IMR-90 (cell line): ENCODE measurements at regions not wholly inside any gene's neighbourhood (a gene's known extent, or its start where the extent isn't known, plus 50 kb on each side); places are given as distances from the start of the nearest gene placed in this dataset.

ENCODE experiments used
- ATAC-seq: fragments of 200-7000 bp; cut with Tn5 transposase; 2 replicates; pipeline ENCODE4 v1.9.1; 2020; ENCODE audit warnings: low read depth, mild to moderate bottlenecking, moderate library complexity
- BruUV-seq: library from RNA; stranded (reverse); fragments of 400-500 nt; replicated peaks from 2 replicates; lab custom pipeline; 2021; lab: Mats Ljungman, UMichigan
- CTCF ChIA-PET: fragments of 300-600 bp; formaldehyde crosslinking; extraction: SDS; loops from one replicate; lab custom pipeline; 2021; ENCODE audit warnings: antibody characterized with exemption; lab: Yijun Ruan, JAX
- POLR2A ChIA-PET: fragments of 300-600 bp; sonication (Branson Sonifier 250); formaldehyde crosslinking; loops from one replicate; lab custom pipeline; 2022; ENCODE audit warnings: antibody characterized with exemption; ENCODE audit not compliant: unreplicated experiment; lab: Charles Lee
- DNase-seq: peaks from one replicate; pipeline ENCODE4 v3.0.0; 2013
- H2AFZ ChIP-seq: replicated peaks from 2 replicates; pipeline ENCODE3; 2013; ENCODE audit warnings: low read length, mild to moderate bottlenecking; ENCODE audit not compliant: poor library complexity
- H2AK5ac ChIP-seq: 2 replicates; pipeline ENCODE4 v1.6.1; 2013; ENCODE audit warnings: low read depth, low read length, inconsistent platforms
- H2AK9ac ChIP-seq: replicated peaks from 2 replicates; pipeline ENCODE3; 2013; ENCODE audit warnings: mild to moderate bottlenecking, low read depth, low read length, moderate library complexity; ENCODE audit not compliant: poor library complexity
- H2BK120ac ChIP-seq: 2 replicates; pipeline ENCODE4 v1.6.1; 2013; ENCODE audit warnings: low read depth, low read length, inconsistent platforms
- H2BK15ac ChIP-seq: 3 replicates; pipeline ENCODE4 v1.6.1; 2013; ENCODE audit warnings: low read depth, low read length, inconsistent platforms
- H2BK20ac ChIP-seq: 2 replicates; pipeline ENCODE4 v1.6.1; 2013; ENCODE audit warnings: low read depth, mild to moderate bottlenecking, inconsistent platforms, low read length, moderate library complexity
- H2BK5ac ChIP-seq: 2 replicates; pipeline ENCODE4 v1.6.1; 2013; ENCODE audit warnings: mild to moderate bottlenecking, low read depth, low read length, inconsistent platforms; ENCODE audit not compliant: poor library complexity, severe bottlenecking
- H3K14ac ChIP-seq: replicated peaks from 2 replicates; pipeline ENCODE4 v1.6.1; 2013; ENCODE audit warnings: low read depth, low read length, inconsistent platforms
- H3K18ac ChIP-seq: 2 replicates; pipeline ENCODE4 v1.6.1; 2013; ENCODE audit warnings: low read depth, low read length, control low read depth
- H3K23ac ChIP-seq: 2 replicates; pipeline ENCODE4 v1.6.1; 2013; ENCODE audit warnings: low read depth, low read length, inconsistent platforms
- H3K27ac ChIP-seq: 2 replicates; pipeline ENCODE4 v1.5.1; 2013; ENCODE audit warnings: mild to moderate bottlenecking, control low read depth, low read length; ENCODE audit not compliant: insufficient read depth
- H3K27me3 ChIP-seq: 2 replicates; pipeline ENCODE4 v1.6.1; 2013; ENCODE audit warnings: low read length; ENCODE audit not compliant: control insufficient read depth, insufficient read depth
- H3K36me3 ChIP-seq: 2 replicates; pipeline ENCODE4 v1.6.1; 2013; ENCODE audit warnings: low read length, mixed read lengths; ENCODE audit not compliant: control insufficient read depth, insufficient read depth
- H3K4ac ChIP-seq: 2 replicates; pipeline ENCODE4 v1.6.1; 2013; ENCODE audit warnings: low read depth, low read length, inconsistent platforms
- H3K4me1 ChIP-seq: 2 replicates; pipeline ENCODE4 v1.6.1; 2013; ENCODE audit warnings: low read length, mixed read lengths; ENCODE audit not compliant: control insufficient read depth, insufficient read depth
- H3K4me2 ChIP-seq: 2 replicates; pipeline ENCODE4 v1.6.1; 2013; ENCODE audit warnings: low read depth, mild to moderate bottlenecking, control low read depth, low read length, moderate library complexity
- H3K4me3 ChIP-seq: 2 replicates; pipeline ENCODE4 v1.5.1; 2013; ENCODE audit warnings: low read depth, mild to moderate bottlenecking, control low read depth, low read length, moderate library complexity; ENCODE audit not compliant: insufficient read depth
- H3K56ac ChIP-seq: 2 replicates; pipeline ENCODE4 v1.6.1; 2013; ENCODE audit warnings: low read length, inconsistent platforms; ENCODE audit not compliant: insufficient read depth; ENCODE audit errors: extremely low read depth
- H3K79me1 ChIP-seq, 2 experiments: 2 replicates each; pipeline ENCODE4 v1.6.1; 2013; ENCODE audit warnings: low read length in 2 of 2, inconsistent platforms in 1 of 2, low read depth in 1 of 2
- H3K9ac ChIP-seq: 2 replicates; pipeline ENCODE4 v1.6.1; 2013; ENCODE audit warnings: low read depth, low read length, control low read depth
- H3K9me1 ChIP-seq: 2 replicates; pipeline ENCODE4 v1.6.1; 2013; ENCODE audit warnings: low read length, inconsistent platforms; ENCODE audit not compliant: insufficient read depth
- H3K9me3 ChIP-seq: 2 replicates; pipeline ENCODE4 v1.6.1; 2013; ENCODE audit warnings: low read length; ENCODE audit not compliant: control insufficient read depth, insufficient read depth
- H4K20me1 ChIP-seq: 2 replicates; pipeline ENCODE4 v1.6.1; 2013; ENCODE audit warnings: low read length, inconsistent platforms; ENCODE audit not compliant: insufficient read depth
- H4K5ac ChIP-seq: 2 replicates; pipeline ENCODE4 v1.6.1; 2013; ENCODE audit warnings: mild to moderate bottlenecking, low read depth, low read length, control low read depth
- H4K8ac ChIP-seq, 2 experiments: 2 replicates each; pipeline ENCODE4 v1.6.1; 2013; ENCODE audit warnings: low read depth in 2 of 2, low read length in 2 of 2, control low read depth in 1 of 2, inconsistent platforms in 1 of 2
- H4K91ac ChIP-seq: 2 replicates; pipeline ENCODE4 v1.6.1; 2013; ENCODE audit warnings: low read depth, low read length, inconsistent platforms; ENCODE audit not compliant: insufficient read depth
- BHLHE40 ChIP-seq: fragments of 150-350 bp; IDR thresholded peaks from 2 replicates; pipeline ENCODE4 v1.6.1; 2016; ENCODE audit warnings: mild to moderate bottlenecking, low read depth, low read length
- CEBPB ChIP-seq: IDR thresholded peaks from 2 replicates; pipeline ENCODE4 v1.6.1; 2012; ENCODE audit warnings: low read depth, low read length, improper control_type of control experiment
- CHD1 ChIP-seq: IDR thresholded peaks from 2 replicates; pipeline ENCODE4 v1.6.1; 2012; ENCODE audit warnings: low read depth, low read length, improper control_type of control experiment
- FOS ChIP-seq: fragments of 150-350 bp; IDR thresholded peaks from 2 replicates; pipeline ENCODE4 v1.6.1; 2016; ENCODE audit warnings: low read depth, low read length
- MAFK ChIP-seq: IDR thresholded peaks from 2 replicates; pipeline ENCODE4 v1.6.1; 2012; ENCODE audit warnings: low read depth, low read length, improper control_type of control experiment
- MAZ ChIP-seq: IDR thresholded peaks from 2 replicates; pipeline ENCODE4 v1.6.1; 2012; ENCODE audit warnings: low read depth, mild to moderate bottlenecking, low read length, improper control_type of control experiment, moderate library complexity, borderline replicate concordance
- MXI1 ChIP-seq: IDR thresholded peaks from 2 replicates; pipeline ENCODE4 v1.6.1; 2012; ENCODE audit warnings: low read depth, mild to moderate bottlenecking, low read length, moderate library complexity, borderline replicate concordance
- NFE2L2 ChIP-seq: fragments of 150-350 bp; IDR thresholded peaks from 2 replicates; pipeline ENCODE4 v1.6.1; 2016; ENCODE audit warnings: low read depth, mild to moderate bottlenecking, low read length
- POLR2A ChIP-seq: IDR thresholded peaks from 2 replicates; pipeline ENCODE4 v1.6.1; 2012; ENCODE audit warnings: mild to moderate bottlenecking, low read depth, low read length
- RAD21 ChIP-seq: IDR thresholded peaks from 2 replicates; pipeline ENCODE4 v1.6.1; 2012; ENCODE audit warnings: low read length, improper control_type of control experiment
- RCOR1 ChIP-seq: IDR thresholded peaks from 2 replicates; pipeline ENCODE4 v1.6.1; 2012; ENCODE audit warnings: mild to moderate bottlenecking, low read length, improper control_type of control experiment; ENCODE audit not compliant: insufficient replicate concordance
- RFX5 ChIP-seq: IDR thresholded peaks from 2 replicates; pipeline ENCODE4 v1.8.0; 2012; ENCODE audit warnings: low read depth, mild to moderate bottlenecking, low read length, moderate library complexity
- SMC3 ChIP-seq: fragments of 150-350 bp; IDR thresholded peaks from 2 replicates; pipeline ENCODE4 v1.6.1; 2016; ENCODE audit warnings: low read depth, mild to moderate bottlenecking, antibody characterized with exemption, low read length, moderate library complexity
- USF2 ChIP-seq: fragments of 150-350 bp; IDR thresholded peaks from 2 replicates; pipeline ENCODE4 v1.6.1; 2017; ENCODE audit warnings: mild to moderate bottlenecking, antibody characterized with exemption, low read length, low read depth
- WGBS, 2 experiments: methylation state at CpG; one replicate each; pipeline versions ENCODE4 v1.1.5 to v1.1.7; 2013; ENCODE audit warnings: missing lambda C conversion rate in 2 of 2; ENCODE audit not compliant: insufficient read length in 1 of 2; ENCODE audit errors: extremely low coverage in 2 of 2; 5-methylcytosine and 5-hydroxymethylcytosine counted together
- dilution Hi-C: fragments of 300-500 bp; cut with HindIII; formaldehyde crosslinking; loops from one replicate; pipeline ENCODE4 v1.14.3; 2018; ENCODE audit warnings: low sequenced_read_pairs; ENCODE audit not compliant: unreplicated experiment
- in situ Hi-C: fragments of 300-500 bp; cut with MboI; formaldehyde crosslinking; loops from 3 replicates; pipeline ENCODE4 v1.14.3; 2019; ENCODE audit warnings: low sequenced_read_pairs, inconsistent platforms, mixed read lengths
- intact Hi-C: fragments of 100-400 bp; cut with micrococcal nuclease; formaldehyde crosslinking; loops from 2 replicates; pipeline ENCODE4 v1.10.0; 2022
- TF ChIP-seq, protein P1 (sequence below): fragments of 150-350 bp; IDR thresholded peaks from 2 replicates; pipeline ENCODE4 v1.6.1; 2016; ENCODE audit warnings: low read depth, mild to moderate bottlenecking, low read length, moderate library complexity, borderline replicate concordance
- TF ChIP-seq, protein P2 (sequence below): conservative IDR thresholded peaks from 2 replicates; pipeline ENCODE4 v1.5.1; 2012; ENCODE audit warnings: mild to moderate bottlenecking, low read depth, low read length, improper control_type of control experiment

DNA sequence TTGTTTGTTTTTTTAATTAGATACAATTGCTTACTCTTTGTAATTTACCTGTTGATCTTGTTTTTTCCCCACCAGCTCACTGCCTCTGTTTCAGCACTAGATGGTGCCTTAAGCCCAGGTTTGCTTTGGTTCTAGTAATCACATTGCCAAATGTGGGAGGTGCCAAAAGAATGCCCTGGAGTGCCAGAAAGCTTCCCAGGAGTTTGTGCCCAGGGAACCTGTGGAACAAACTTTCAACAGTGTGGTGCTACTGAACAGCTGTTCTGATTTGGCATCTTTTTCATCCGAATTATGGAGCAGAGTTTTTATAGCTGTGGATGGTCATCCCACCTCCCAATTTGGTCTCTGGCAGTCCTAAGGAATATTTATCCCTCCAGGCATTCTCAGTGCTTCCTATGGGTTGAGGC lies 1000.7 kb downstream of the STIM2 start:
- Histone ChIP-seq H2AK9ac (no peak overlapping the region), H2AK5ac (no peak overlapping the region), H2BK15ac (no peak overlapping the region), H3K14ac (no peak overlapping the region), H3K27me3 (no peaks in the 10 kb centered on the region), H3K36me3 (no peaks in the 10 kb centered on the region), H2BK120ac (no peak overlapping the region), H4K20me1 (no peaks in the 10 kb centered on the region), H3K23ac (no peak overlapping the region), H3K79me1 (no peaks in the 10 kb centered on the region), H3K9me1 (no peaks in the 10 kb centered on the region), H2AFZ (no peak overlapping the region), H3K4me1 (no peaks in the 10 kb centered on the region), H2BK5ac (no peak overlapping the region), H3K18ac (no peak overlapping the region), H3K9me3 (no peaks in the 10 kb centered on the region), H3K4ac (no peak overlapping the region), H3K4me2 (no peak overlapping the region), H2BK20ac (no peak overlapping the region), H3K9ac (no peak overlapping the region), H4K5ac (no peak overlapping the region), H3K27ac (no peak overlapping the region), H4K8ac (no peak overlapping the region), H3K4me3 (no peak overlapping the region), H4K91ac (no peak overlapping the region), H3K56ac (no peak overlapping the region)
- CTCF ChIA-PET, result no interaction called here
- POLR2A ChIA-PET, result no interaction called here
- intact Hi-C loops, result loop anchor here (10.0 kb wide), 1 partner anchor 493 kb away; no protein-coding TSS in a partner anchor
- TF ChIP-seq CHD1 (no peak), USF2 (no peak), BHLHE40 (no peak), MAZ (no peak), CEBPB (peak; percentile 34; the same call in 1 of the 2 replicates), MAFK (no peak), MXI1 (no peak), RFX5 (no peak), NFE2L2 (no peak), RAD21 (peak; percentile 73), SMC3 (peak; percentile 56), POLR2A (no peak), RCOR1 (no peak), FOS (no peak)
- TF ChIP-seq, protein P1, sequence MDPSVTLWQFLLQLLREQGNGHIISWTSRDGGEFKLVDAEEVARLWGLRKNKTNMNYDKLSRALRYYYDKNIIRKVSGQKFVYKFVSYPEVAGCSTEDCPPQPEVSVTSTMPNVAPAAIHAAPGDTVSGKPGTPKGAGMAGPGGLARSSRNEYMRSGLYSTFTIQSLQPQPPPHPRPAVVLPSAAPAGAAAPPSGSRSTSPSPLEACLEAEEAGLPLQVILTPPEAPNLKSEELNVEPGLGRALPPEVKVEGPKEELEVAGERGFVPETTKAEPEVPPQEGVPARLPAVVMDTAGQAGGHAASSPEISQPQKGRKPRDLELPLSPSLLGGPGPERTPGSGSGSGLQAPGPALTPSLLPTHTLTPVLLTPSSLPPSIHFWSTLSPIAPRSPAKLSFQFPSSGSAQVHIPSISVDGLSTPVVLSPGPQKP, result no peak
- TF ChIP-seq, protein P2, sequence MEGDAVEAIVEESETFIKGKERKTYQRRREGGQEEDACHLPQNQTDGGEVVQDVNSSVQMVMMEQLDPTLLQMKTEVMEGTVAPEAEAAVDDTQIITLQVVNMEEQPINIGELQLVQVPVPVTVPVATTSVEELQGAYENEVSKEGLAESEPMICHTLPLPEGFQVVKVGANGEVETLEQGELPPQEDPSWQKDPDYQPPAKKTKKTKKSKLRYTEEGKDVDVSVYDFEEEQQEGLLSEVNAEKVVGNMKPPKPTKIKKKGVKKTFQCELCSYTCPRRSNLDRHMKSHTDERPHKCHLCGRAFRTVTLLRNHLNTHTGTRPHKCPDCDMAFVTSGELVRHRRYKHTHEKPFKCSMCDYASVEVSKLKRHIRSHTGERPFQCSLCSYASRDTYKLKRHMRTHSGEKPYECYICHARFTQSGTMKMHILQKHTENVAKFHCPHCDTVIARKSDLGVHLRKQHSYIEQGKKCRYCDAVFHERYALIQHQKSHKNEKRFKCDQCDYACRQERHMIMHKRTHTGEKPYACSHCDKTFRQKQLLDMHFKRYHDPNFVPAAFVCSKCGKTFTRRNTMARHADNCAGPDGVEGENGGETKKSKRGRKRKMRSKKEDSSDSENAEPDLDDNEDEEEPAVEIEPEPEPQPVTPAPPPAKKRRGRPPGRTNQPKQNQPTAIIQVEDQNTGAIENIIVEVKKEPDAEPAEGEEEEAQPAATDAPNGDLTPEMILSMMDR, result peak; percentile 57
- dilution Hi-C loops, result no loop called here
- ATAC-seq (peak; percentile 48), DNase-seq (peak; percentile 47)
- no TSS peak for BruUV-seq
- in situ Hi-C loops, result no loop called here
- no CpG with 5 or more reads among the region's 1 CpG for WGBS, 2 experiments
